Body of pancreas (tissue), 4 donors: ENCODE measurements at regions not wholly inside any gene's neighbourhood (a gene's known extent, or its start where the extent isn't known, plus 50 kb on each side); places are given as distances from the start of the nearest gene placed in this dataset.

ENCODE experiments used
- CTCF ChIP-seq, 7 experiments: fragments of 450-650 bp in 4 of 7; fragments of 200-600 bp in 3 of 7; sonication (generic) in 3 of 7; IDR thresholded peaks; one replicate each; pipeline ENCODE4 v1.5.1; 2016 to 2019; ENCODE audit warnings: antibody characterized with exemption in 7 of 7
- POLR2A ChIP-seq, 3 donors: fragments of 450-650 bp; IDR thresholded peaks; one replicate each; pipeline ENCODE4 v1.6.1; 2016; ENCODE audit warnings: antibody characterized with exemption in 3 of 3, mild to moderate bottlenecking in 2 of 3

DNA sequence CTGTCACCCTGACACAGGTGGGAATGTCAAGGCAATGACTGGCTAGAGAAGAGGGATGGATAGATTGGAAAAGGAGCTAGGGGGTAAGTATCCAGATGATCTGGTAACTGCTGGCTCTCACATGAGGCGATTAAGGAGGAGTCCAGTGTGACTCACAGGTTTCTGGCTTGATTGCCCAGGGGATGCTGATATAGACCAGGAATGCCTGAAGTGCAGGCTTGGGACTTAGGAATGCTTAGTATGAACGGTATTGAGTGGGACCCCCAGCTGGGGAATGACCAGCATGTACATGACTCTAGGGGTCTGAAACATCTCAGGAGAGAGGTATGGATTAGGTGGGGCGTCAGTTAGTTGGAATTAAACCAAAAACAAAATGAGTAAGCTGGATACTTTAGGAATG is 65.8 kb upstream of the PRPS1 start:
- TF ChIP-seq CTCF (IDR thresholded peaks at IDR 0.05), result no peak
- no peak for TF ChIP-seq POLR2A (IDR thresholded peaks at IDR 0.05)
